DMS53 treated with DMSO at 0.1 percent for 48 hours (cell line): ENCODE measurements at regions not wholly inside any gene's neighbourhood (a gene's known extent, or its start where the extent isn't known, plus 50 kb on each side); places are given as distances from the start of the nearest gene placed in this dataset.
"Not testable (repeated sequence)": the region's sequence is repeated elsewhere in the genome, so short reads cannot be mapped to it uniquely, and the experiment has no call there.

Source experiments
- DNase-seq: peaks from one replicate; lab custom pipeline; 2025; ENCODE audit not compliant: unreplicated experiment; lab: John Stamatoyannopoulos, UW

- not testable (repeated sequence) for DNase-seq
Measured at GRCh38 chr2:40676134-40676790, 224.4 kb upstream of the SLC8A1 start.

DNA sequence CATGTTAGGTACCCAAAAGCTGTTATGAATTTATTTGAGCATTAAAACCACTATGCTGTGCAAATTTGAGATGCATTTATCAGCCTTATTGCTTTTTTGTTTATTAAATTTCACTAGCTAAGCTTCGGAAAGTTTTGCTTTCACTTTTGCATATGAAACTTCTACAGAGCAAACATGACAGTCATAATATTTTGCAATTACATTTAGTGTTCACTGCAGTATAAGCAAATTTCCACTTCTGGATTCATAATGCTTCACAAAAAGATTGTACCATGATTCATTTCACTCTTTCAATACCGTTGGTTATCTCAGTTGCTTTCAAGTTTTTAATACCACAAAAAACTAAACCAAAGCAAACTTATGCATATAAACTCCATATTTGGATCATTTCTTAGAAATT lies 228.7 kb upstream of the SLC8A1 start:
- no peak for DNase-seq

DNA sequence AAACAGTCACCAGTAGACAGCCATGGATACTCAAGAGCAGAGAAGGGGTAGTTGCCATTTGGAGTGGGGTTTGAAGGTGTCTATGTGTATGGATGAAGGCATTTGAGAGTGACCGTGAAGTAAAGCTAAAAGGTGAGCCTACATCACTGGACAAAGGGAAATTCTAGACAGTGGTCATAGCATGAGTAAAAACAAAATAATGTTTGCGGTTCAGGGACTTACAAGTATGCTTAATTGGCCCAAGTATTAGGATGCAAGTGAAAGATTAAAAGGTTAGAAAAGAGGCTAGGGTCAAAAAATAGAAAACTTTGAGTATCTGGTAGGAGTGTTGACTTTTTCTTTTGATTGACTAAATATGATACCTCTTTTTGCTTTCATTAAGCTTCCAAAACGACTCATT lies 238.1 kb upstream of the SLC8A1 start:
- no peak for DNase-seq

DNA sequence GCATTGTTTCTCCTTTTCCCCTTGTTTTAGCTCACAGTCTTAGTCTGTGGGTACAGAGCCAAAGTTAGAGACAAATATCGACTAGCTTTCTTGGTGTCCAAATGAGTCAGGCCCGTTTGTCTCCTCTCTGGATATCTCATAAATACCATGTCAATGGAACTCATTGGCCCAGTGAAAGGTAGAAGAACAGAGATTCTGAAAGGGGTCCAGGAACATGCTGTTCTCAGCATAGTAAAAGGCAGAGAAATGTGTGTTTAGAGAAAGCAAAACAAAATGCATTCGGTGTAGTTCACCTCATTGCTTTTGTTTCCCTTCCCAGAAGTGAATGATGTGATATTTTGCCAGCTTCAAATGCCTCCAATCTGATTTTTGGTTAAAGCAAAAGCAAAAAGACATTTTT lies 238.6 kb upstream of the SLC8A1 start:
- DNase-seq, result no peak

GRCh38 chr2:40700231-40700954 lies 248.5 kb upstream of the SLC8A1 start:
- DNase-seq, result no peak

DNA sequence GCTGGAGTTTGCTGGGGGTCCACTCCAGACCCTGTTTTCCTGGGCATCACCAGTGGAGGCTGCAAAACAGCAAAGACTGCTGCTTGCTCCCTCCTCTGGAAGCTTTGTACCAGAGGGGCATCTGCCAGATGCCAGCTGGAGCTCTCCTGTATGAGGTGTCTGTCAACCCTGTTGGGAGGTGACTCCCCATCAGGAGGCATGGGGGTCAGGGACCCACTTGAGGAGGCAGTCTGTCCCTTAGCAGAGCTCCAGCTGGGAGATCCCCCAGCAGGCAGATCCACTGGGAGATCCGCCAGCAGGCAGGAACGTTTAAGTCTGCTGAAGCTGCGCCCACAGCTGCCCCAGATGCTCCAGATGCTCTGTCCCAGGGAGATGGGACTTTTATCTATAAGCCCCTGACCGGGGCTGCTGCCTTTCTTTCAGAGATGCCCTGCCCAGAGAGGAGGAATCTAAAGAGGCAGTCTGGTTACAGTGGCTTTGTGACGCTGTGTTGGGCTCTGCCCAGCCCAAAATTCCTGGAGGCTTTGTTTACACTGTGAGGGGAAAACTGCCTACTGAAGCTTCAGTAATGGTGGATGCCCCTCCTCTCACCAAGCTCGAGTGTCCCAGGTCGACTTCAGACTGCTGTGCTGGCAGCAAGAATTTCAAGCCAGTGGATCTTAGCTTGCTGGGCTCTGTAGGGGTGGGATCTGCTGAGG lies 260.5 kb upstream of the SLC8A1 start:
- not testable (repeated sequence) for DNase-seq

GRCh38 chr2:40716879-40717278 lies 265.0 kb upstream of the SLC8A1 start:
- DNase-seq, result no peak

- DNase-seq, result no peak
Measured at GRCh38 chr2:40719414-40719813, 267.5 kb upstream of the SLC8A1 start.

- no peak for DNase-seq
Measured at GRCh38 chr2:40721595-40721994, 269.7 kb upstream of the SLC8A1 start.

GRCh38 chr2:40723194-40723593 lies 271.3 kb upstream of the SLC8A1 start:
- DNase-seq, result no peak

GRCh38 chr2:40725040-40725439 lies 273.1 kb upstream of the SLC8A1 start:
- DNase-seq, result no peak

- DNase-seq, result no peak
Measured at GRCh38 chr2:40725950-40726349, 274.1 kb upstream of the SLC8A1 start.

- no peak for DNase-seq
Measured at GRCh38 chr2:40734797-40735196, 282.9 kb upstream of the SLC8A1 start.

GRCh38 chr2:40737180-40737579 lies 285.3 kb upstream of the SLC8A1 start:
- no peak for DNase-seq

- DNase-seq, result no peak
Measured at GRCh38 chr2:40740419-40740818, 288.5 kb upstream of the SLC8A1 start.

GRCh38 chr2:40741532-40741931 lies 289.6 kb upstream of the SLC8A1 start:
- DNase-seq, result no peak

GRCh38 chr2:40746191-40746590 lies 294.3 kb upstream of the SLC8A1 start:
- DNase-seq, result no peak

- DNase-seq, result no peak
Measured at GRCh38 chr2:40751981-40752380, 300.1 kb upstream of the SLC8A1 start.

DNA sequence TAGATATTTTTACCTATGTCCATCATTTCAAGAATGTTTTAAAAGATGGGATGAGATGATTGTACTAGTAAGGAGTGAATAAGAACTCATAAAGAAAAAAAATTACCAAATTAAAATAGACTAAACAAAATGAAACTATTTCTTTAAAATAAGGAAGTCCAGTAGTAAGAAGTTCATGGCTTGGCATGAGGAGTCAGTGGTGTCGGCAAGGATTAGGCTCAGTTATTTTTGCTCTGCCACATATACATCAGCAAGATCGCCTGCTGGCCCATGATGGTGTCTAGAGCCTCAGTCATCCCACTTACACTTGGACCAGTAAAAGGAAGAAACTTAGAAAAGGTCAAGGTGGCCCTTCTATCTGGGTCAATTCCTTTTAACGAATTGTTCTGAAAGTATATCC lies 300.9 kb upstream of the SLC8A1 start:
- DNase-seq, result no peak

DNA sequence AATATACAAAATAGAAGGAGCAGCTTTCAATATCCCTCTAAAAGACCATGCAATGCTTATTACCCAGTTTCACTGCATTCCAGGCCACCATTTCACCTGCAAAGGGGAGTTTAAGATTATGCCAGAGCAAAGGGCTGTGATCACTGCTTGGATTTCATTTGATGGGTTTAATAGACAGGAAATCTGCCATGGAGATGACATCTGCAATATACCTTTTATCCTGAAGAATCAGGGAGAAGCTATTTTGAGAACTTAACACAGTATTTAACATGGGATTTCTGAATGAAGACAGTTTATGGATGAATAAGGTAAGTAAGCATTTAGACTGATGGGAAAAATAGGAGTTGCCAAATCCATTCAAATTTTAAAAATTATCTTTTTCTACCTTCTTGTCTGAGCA lies 303.0 kb upstream of the SLC8A1 start:
- no peak for DNase-seq

- DNase-seq, result no peak
Measured at GRCh38 chr2:40758401-40759155, 306.7 kb upstream of the SLC8A1 start.
